C4-2B (cell line): ENCODE measurements at regions not wholly inside any gene's neighbourhood (a gene's known extent, or its start where the extent isn't known, plus 50 kb on each side); places are given as distances from the start of the nearest gene placed in this dataset.

ENCODE experiments used
- ZFX ChIP-seq: fragments of 450-650 bp; IDR thresholded peaks from 2 replicates; pipeline ENCODE4 v1.6.1; 2017
- TF ChIP-seq, protein P1 (sequence below): fragments of 450-650 bp; conservative IDR thresholded peaks from 2 replicates; pipeline ENCODE4 v1.5.1; 2017; ENCODE audit warnings: mild to moderate bottlenecking

DNA sequence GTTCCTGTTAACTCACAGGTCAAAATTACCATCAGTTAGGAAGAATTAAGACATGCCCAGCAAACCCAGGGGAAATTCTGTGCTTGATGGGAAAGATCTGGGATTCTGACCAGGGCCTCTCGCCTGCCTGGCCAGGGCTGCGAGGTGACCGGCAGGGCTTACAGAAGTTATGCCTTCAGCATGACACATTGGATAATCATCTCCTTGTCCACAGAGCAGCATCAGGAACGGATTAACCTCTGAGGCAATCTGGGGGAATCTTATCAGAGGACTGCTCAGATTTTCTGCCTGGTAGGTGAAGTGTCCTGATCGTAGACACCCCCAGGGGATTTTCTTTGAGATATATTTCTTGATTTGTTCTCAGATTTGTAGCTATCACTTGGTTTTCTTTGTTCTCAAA, 172.5 kb downstream of the HS3ST3A1 start:
- TF ChIP-seq, protein P1, sequence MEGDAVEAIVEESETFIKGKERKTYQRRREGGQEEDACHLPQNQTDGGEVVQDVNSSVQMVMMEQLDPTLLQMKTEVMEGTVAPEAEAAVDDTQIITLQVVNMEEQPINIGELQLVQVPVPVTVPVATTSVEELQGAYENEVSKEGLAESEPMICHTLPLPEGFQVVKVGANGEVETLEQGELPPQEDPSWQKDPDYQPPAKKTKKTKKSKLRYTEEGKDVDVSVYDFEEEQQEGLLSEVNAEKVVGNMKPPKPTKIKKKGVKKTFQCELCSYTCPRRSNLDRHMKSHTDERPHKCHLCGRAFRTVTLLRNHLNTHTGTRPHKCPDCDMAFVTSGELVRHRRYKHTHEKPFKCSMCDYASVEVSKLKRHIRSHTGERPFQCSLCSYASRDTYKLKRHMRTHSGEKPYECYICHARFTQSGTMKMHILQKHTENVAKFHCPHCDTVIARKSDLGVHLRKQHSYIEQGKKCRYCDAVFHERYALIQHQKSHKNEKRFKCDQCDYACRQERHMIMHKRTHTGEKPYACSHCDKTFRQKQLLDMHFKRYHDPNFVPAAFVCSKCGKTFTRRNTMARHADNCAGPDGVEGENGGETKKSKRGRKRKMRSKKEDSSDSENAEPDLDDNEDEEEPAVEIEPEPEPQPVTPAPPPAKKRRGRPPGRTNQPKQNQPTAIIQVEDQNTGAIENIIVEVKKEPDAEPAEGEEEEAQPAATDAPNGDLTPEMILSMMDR: no peak
- no peak for TF ChIP-seq ZFX
